ENCODE measurements at regions not wholly inside any gene's neighbourhood (a gene's known extent, or its start where the extent isn't known, plus 50 kb on each side); places are given as distances from the start of the nearest gene placed in this dataset.

GRCh38 chr15:94061041-94061440 is 170.3 kb upstream of the MCTP2 start:
- no peak overlapping the region for H3K9ac ChIP-seq (ENCODE audit: low read length)
- no peak overlapping the region for H3K27ac ChIP-seq (ENCODE audit: low read depth, low read length)
- no peak overlapping the region for H4K8ac ChIP-seq (ENCODE audit: low read depth, low read length)
- no peak overlapping the region for H2BK120ac ChIP-seq (ENCODE audit: insufficient read depth, low read length, poor library complexity)
- no peak overlapping the region for H3K18ac ChIP-seq (ENCODE audit: low read length)
- H4K91ac ChIP-seq (ENCODE audit: low read depth, low read length), result no peak overlapping the region
- no peak overlapping the region for H3K4me2 ChIP-seq (ENCODE audit: low read length)
- no peaks in the 10 kb centered on the region for H3K36me3 ChIP-seq (ENCODE audit: control insufficient read depth in 1 of 2, insufficient read depth in 2 of 2, low read length in 2 of 2)
- H3K4ac ChIP-seq (ENCODE audit: low read depth, low read length), result no peak overlapping the region
- H2BK12ac ChIP-seq (ENCODE audit: low read length), result no peak overlapping the region
- no peaks in the 10 kb centered on the region for H3K79me1 ChIP-seq (ENCODE audit: low read length)
- H3K9me3 ChIP-seq (ENCODE audit: insufficient read depth, low read depth, low read length), result no peaks in the 10 kb centered on the region
- peak in 1 of 2 donors; percentile 50 for DNase-seq
- H3K27me3 ChIP-seq (ENCODE audit: insufficient read depth, low read length), result no peaks in the 10 kb centered on the region
- H3K14ac ChIP-seq (ENCODE audit: low read length), result no peak overlapping the region
- WGBS (ENCODE audit: extremely low coverage, insufficient coverage, insufficient read length), result no CpG with 5 or more reads among the region's 3 CpGs
- H2AK5ac ChIP-seq (ENCODE audit: low read length), result no peak overlapping the region
- no peak overlapping the region for H2BK5ac ChIP-seq (ENCODE audit: low read depth, low read length, poor library complexity)
- no peak overlapping the region for H3K23ac ChIP-seq (ENCODE audit: low read length)
- no peak overlapping the region for H2AFZ ChIP-seq (ENCODE audit: insufficient read depth, low read length, poor library complexity)
- no peak overlapping the region for H4K12ac ChIP-seq (ENCODE audit: low read depth, low read length)
- no peak overlapping the region for H3K4me3 ChIP-seq (ENCODE audit: low read depth, low read length)
- no peaks in the 10 kb centered on the region for H3K4me1 ChIP-seq (ENCODE audit: control insufficient read depth in 1 of 2, insufficient read depth in 2 of 2, low read length in 2 of 2)
- H3K79me2 ChIP-seq (ENCODE audit: control insufficient read depth, insufficient read depth, low read length, poor library complexity), result no peaks in the 10 kb centered on the region

GRCh38 chr15:94059013-94059587 is 172.3 kb upstream of the MCTP2 start:
- Histone ChIP-seq H3K27ac (ENCODE audit: low read depth, low read length) (no peak overlapping the region), H4K8ac (ENCODE audit: low read depth, low read length) (no peak overlapping the region), H3K9me3 (ENCODE audit: insufficient read depth, low read depth, low read length) (no peaks in the 10 kb centered on the region), H2AK5ac (ENCODE audit: low read length) (no peak overlapping the region), H3K14ac (ENCODE audit: low read length) (no peak overlapping the region), H2BK12ac (ENCODE audit: low read length) (no peak overlapping the region), H2BK120ac (ENCODE audit: insufficient read depth, low read length, poor library complexity) (no peak overlapping the region), H3K27me3 (ENCODE audit: insufficient read depth, low read length) (no peaks in the 10 kb centered on the region), H3K79me1 (ENCODE audit: low read length) (no peaks in the 10 kb centered on the region), H3K4ac (ENCODE audit: low read depth, low read length) (no peak overlapping the region), H3K4me2 (ENCODE audit: low read length) (no peak overlapping the region), H4K12ac (ENCODE audit: low read depth, low read length) (no peak overlapping the region), H3K9ac (ENCODE audit: low read length) (no peak overlapping the region), H3K4me1 (ENCODE audit: control insufficient read depth in 1 of 2, insufficient read depth in 2 of 2, low read length in 2 of 2) (no peaks in the 10 kb centered on the region), H2AFZ (ENCODE audit: insufficient read depth, low read length, poor library complexity) (no peak overlapping the region), H3K79me2 (ENCODE audit: control insufficient read depth, insufficient read depth, low read length, poor library complexity) (no peaks in the 10 kb centered on the region), H3K36me3 (ENCODE audit: control insufficient read depth in 1 of 2, insufficient read depth in 2 of 2, low read length in 2 of 2) (no peaks in the 10 kb centered on the region), H3K18ac (ENCODE audit: low read length) (no peak overlapping the region), H3K23ac (ENCODE audit: low read length) (no peak overlapping the region), H4K91ac (ENCODE audit: low read depth, low read length) (no peak overlapping the region), H3K4me3 (ENCODE audit: low read depth, low read length) (no peak overlapping the region), H2BK5ac (ENCODE audit: low read depth, low read length, poor library complexity) (no peak overlapping the region)
- no peak for DNase-seq
- WGBS (ENCODE audit: extremely low coverage, insufficient coverage, insufficient read length), result no CpG with 5 or more reads among the region's 3 CpGs

GRCh38 chr15:94057305-94057704 is 174.1 kb upstream of the MCTP2 start:
- H3K14ac ChIP-seq (ENCODE audit: low read length), result no peak overlapping the region
- no peak overlapping the region for H3K27ac ChIP-seq (ENCODE audit: low read depth, low read length)
- no peak overlapping the region for H2BK12ac ChIP-seq (ENCODE audit: low read length)
- no peak overlapping the region for H2BK120ac ChIP-seq (ENCODE audit: insufficient read depth, low read length, poor library complexity)
- H4K12ac ChIP-seq (ENCODE audit: low read depth, low read length), result no peak overlapping the region
- no peaks in the 10 kb centered on the region for H3K36me3 ChIP-seq (ENCODE audit: control insufficient read depth in 1 of 2, insufficient read depth in 2 of 2, low read length in 2 of 2)
- no peak overlapping the region for H3K4ac ChIP-seq (ENCODE audit: low read depth, low read length)
- no peak overlapping the region for H2AK5ac ChIP-seq (ENCODE audit: low read length)
- no peak overlapping the region for H4K91ac ChIP-seq (ENCODE audit: low read depth, low read length)
- no peak overlapping the region for H2AFZ ChIP-seq (ENCODE audit: insufficient read depth, low read length, poor library complexity)
- no peak overlapping the region for H3K23ac ChIP-seq (ENCODE audit: low read length)
- H3K18ac ChIP-seq (ENCODE audit: low read length), result no peak overlapping the region
- no peak overlapping the region for H4K8ac ChIP-seq (ENCODE audit: low read depth, low read length)
- no peaks in the 10 kb centered on the region for H3K79me1 ChIP-seq (ENCODE audit: low read length)
- no CpG with 5 or more reads among the region's 1 CpG for WGBS (ENCODE audit: extremely low coverage, insufficient coverage, insufficient read length)
- no peak overlapping the region for H3K4me3 ChIP-seq (ENCODE audit: low read depth, low read length)
- no peaks in the 10 kb centered on the region for H3K27me3 ChIP-seq (ENCODE audit: insufficient read depth, low read length)
- H3K79me2 ChIP-seq (ENCODE audit: control insufficient read depth, insufficient read depth, low read length, poor library complexity), result no peaks in the 10 kb centered on the region
- no peak overlapping the region for H2BK5ac ChIP-seq (ENCODE audit: low read depth, low read length, poor library complexity)
- H3K9ac ChIP-seq (ENCODE audit: low read length), result no peak overlapping the region
- no peaks in the 10 kb centered on the region for H3K4me1 ChIP-seq (ENCODE audit: control insufficient read depth in 1 of 2, insufficient read depth in 2 of 2, low read length in 2 of 2)
- DNase-seq, result no peak
- H3K4me2 ChIP-seq (ENCODE audit: low read length), result no peak overlapping the region
- no peaks in the 10 kb centered on the region for H3K9me3 ChIP-seq (ENCODE audit: insufficient read depth, low read depth, low read length)

GRCh38 chr15:94056314-94056713 is 175.0 kb upstream of the MCTP2 start:
- H3K9ac ChIP-seq (ENCODE audit: low read length), result no peak overlapping the region
- no peak overlapping the region for H3K4me2 ChIP-seq (ENCODE audit: low read length)
- no peaks in the 10 kb centered on the region for H3K79me1 ChIP-seq (ENCODE audit: low read length)
- no peak overlapping the region for H3K23ac ChIP-seq (ENCODE audit: low read length)
- H3K4me1 ChIP-seq (ENCODE audit: control insufficient read depth in 1 of 2, insufficient read depth in 2 of 2, low read length in 2 of 2), result no peaks in the 10 kb centered on the region
- no peak overlapping the region for H3K4ac ChIP-seq (ENCODE audit: low read depth, low read length)
- H4K8ac ChIP-seq (ENCODE audit: low read depth, low read length), result no peak overlapping the region
- H3K9me3 ChIP-seq (ENCODE audit: insufficient read depth, low read depth, low read length), result peaks cover 3% of the 10 kb centered on the region
- no peak overlapping the region for H3K14ac ChIP-seq (ENCODE audit: low read length)
- H4K12ac ChIP-seq (ENCODE audit: low read depth, low read length), result no peak overlapping the region
- no peaks in the 10 kb centered on the region for H3K36me3 ChIP-seq (ENCODE audit: control insufficient read depth in 1 of 2, insufficient read depth in 2 of 2, low read length in 2 of 2)
- H2AFZ ChIP-seq (ENCODE audit: insufficient read depth, low read length, poor library complexity), result no peak overlapping the region
- H3K27ac ChIP-seq (ENCODE audit: low read depth, low read length), result no peak overlapping the region
- no peak overlapping the region for H3K18ac ChIP-seq (ENCODE audit: low read length)
- no peak overlapping the region for H2BK12ac ChIP-seq (ENCODE audit: low read length)
- no peak overlapping the region for H4K91ac ChIP-seq (ENCODE audit: low read depth, low read length)
- no peak overlapping the region for H2BK5ac ChIP-seq (ENCODE audit: low read depth, low read length, poor library complexity)
- H3K27me3 ChIP-seq (ENCODE audit: insufficient read depth, low read length), result no peaks in the 10 kb centered on the region
- no peak overlapping the region for H2BK120ac ChIP-seq (ENCODE audit: insufficient read depth, low read length, poor library complexity)
- DNase-seq, result no peak
- no peak overlapping the region for H3K4me3 ChIP-seq (ENCODE audit: low read depth, low read length)
- no peaks in the 10 kb centered on the region for H3K79me2 ChIP-seq (ENCODE audit: control insufficient read depth, insufficient read depth, low read length, poor library complexity)
- no peak overlapping the region for H2AK5ac ChIP-seq (ENCODE audit: low read length)

Data from trophoblast cell (in vitro differentiated cells and primary cell).